WTC11 (cell line): ENCODE measurements at regions not wholly inside any gene's neighbourhood (a gene's known extent, or its start where the extent isn't known, plus 50 kb on each side); places are given as distances from the start of the nearest gene placed in this dataset.

Experiments
- ATAC-seq: fragments of 200-7000 bp; cut with Tn5 transposase; 2 replicates; pipeline ENCODE4 v1.10.0; 2021; ENCODE audit warnings: mild to moderate bottlenecking, moderate library complexity
- CTCF ChIA-PET: fragments of 300-600 bp; sonication (Branson Sonifier 250); formaldehyde crosslinking; loops from one replicate; lab custom pipeline; 2021; ENCODE audit warnings: antibody characterized with exemption; lab: Charles Lee
- POLR2A ChIA-PET: fragments of 350-600 bp; sonication (Branson Sonifier 250); formaldehyde crosslinking; loops from one replicate; lab custom pipeline; 2021; ENCODE audit warnings: antibody characterized with exemption; lab: Charles Lee
- DNase-seq: peaks from one replicate; pipeline ENCODE4 v3.0.0; 2021; ENCODE audit warnings: low spot score
- H3K27ac Mint-ChIP-seq: 2 replicates; pipeline ENCODE4 v1.8.0; 2021; ENCODE audit warnings: mixed read lengths
- H3K27me3 Mint-ChIP-seq: 2 replicates; pipeline ENCODE4 v1.8.0; 2021; ENCODE audit warnings: low read depth, mild to moderate bottlenecking, moderate library complexity, mixed read lengths
- H3K36me3 Mint-ChIP-seq: 2 replicates; pipeline ENCODE4 v1.8.0; 2021; ENCODE audit warnings: mixed read lengths
- H3K4me1 Mint-ChIP-seq: 2 replicates; pipeline ENCODE4 v1.8.0; 2022; ENCODE audit warnings: mixed read lengths
- H3K4me3 Mint-ChIP-seq: 2 replicates; pipeline ENCODE4 v1.8.0; 2021; ENCODE audit warnings: mild to moderate bottlenecking, moderate library complexity, mixed read lengths
- H3K9me3 Mint-ChIP-seq: 2 replicates; pipeline ENCODE4 v1.8.0; 2021; ENCODE audit warnings: mixed read lengths
- CBFB ChIP-seq: sonication (generic); formaldehyde crosslinking; IDR thresholded peaks from 2 replicates; pipeline ENCODE4 v1.8.1; 2022; ENCODE audit warnings: mild to moderate bottlenecking, low read depth, missing genetic modification reagents
- FOXP1 ChIP-seq: sonication (generic); formaldehyde crosslinking; IDR thresholded peaks from 2 replicates; pipeline ENCODE4 v1.8.0; 2022; ENCODE audit warnings: missing genetic modification reagents, mild to moderate bottlenecking, moderate library complexity, borderline replicate concordance
- GTF2I ChIP-seq: fragments of 250-450 bp; sonication (Bioruptor Pico); conservative IDR thresholded peaks from 2 replicates; pipeline ENCODE4 v1.4.0; 2021; ENCODE audit warnings: mild to moderate bottlenecking
- HMGA2 ChIP-seq: fragments of 250-450 bp; sonication (Bioruptor Pico); IDR thresholded peaks from 2 replicates; pipeline ENCODE4 v1.4.0; 2021; ENCODE audit warnings: mild to moderate bottlenecking, moderate library complexity
- MXD4 ChIP-seq: fragments of 250-450 bp; sonication (Bioruptor Pico); IDR thresholded peaks from 2 replicates; pipeline ENCODE4 v1.8.0; 2021; ENCODE audit warnings: mild to moderate bottlenecking, moderate library complexity, borderline replicate concordance
- NFATC4 ChIP-seq: fragments of 250-450 bp; sonication (Bioruptor Pico); IDR thresholded peaks from 2 replicates; pipeline ENCODE4 v1.9.0; 2021; ENCODE audit warnings: mild to moderate bottlenecking
- SMAD4 ChIP-seq: sonication (generic); formaldehyde crosslinking; IDR thresholded peaks from 2 replicates; pipeline ENCODE4 v1.8.0; 2022; ENCODE audit warnings: mild to moderate bottlenecking, missing genetic modification reagents
- SOX15 ChIP-seq: fragments of 250-450 bp; sonication (Bioruptor Pico); IDR thresholded peaks from 2 replicates; pipeline ENCODE4 v1.9.0; 2021; ENCODE audit warnings: mild to moderate bottlenecking
- SP1 ChIP-seq: sonication (generic); formaldehyde crosslinking; conservative IDR thresholded peaks from 2 replicates; pipeline ENCODE4 v1.8.1; 2022; ENCODE audit warnings: missing genetic modification reagents
- TCF7 ChIP-seq: sonication (generic); formaldehyde crosslinking; IDR thresholded peaks from 2 replicates; pipeline ENCODE4 v1.8.0; 2022; ENCODE audit warnings: mild to moderate bottlenecking, low read depth, missing genetic modification reagents, moderate library complexity
- ZNF317 ChIP-seq: sonication (generic); formaldehyde crosslinking; IDR thresholded peaks from 2 replicates; pipeline ENCODE4 v1.8.1; 2023; ENCODE audit warnings: low read depth, mild to moderate bottlenecking, moderate library complexity, missing genetic modification reagents, borderline replicate concordance
- ZNF416 ChIP-seq: fragments of 250-450 bp; sonication (Bioruptor Pico); IDR thresholded peaks from 2 replicates; pipeline ENCODE4 v1.9.0; 2021; ENCODE audit warnings: mild to moderate bottlenecking, inconsistent platforms
- TF ChIP-seq, protein P1 (sequence below): sonication (generic); formaldehyde crosslinking; IDR thresholded peaks from 2 replicates; pipeline ENCODE4 v1.8.1; 2022; ENCODE audit warnings: low read depth, missing genetic modification reagents, borderline replicate concordance
- TF ChIP-seq, protein P2 (sequence below): sonication (generic); formaldehyde crosslinking; IDR thresholded peaks from 2 replicates; pipeline ENCODE4 v1.8.0; 2022; ENCODE audit warnings: mild to moderate bottlenecking, missing genetic modification reagents
- TF ChIP-seq, protein P3 (sequence below): sonication (generic); formaldehyde crosslinking; conservative IDR thresholded peaks from 2 replicates; pipeline ENCODE4 v1.8.1; 2022; ENCODE audit warnings: mild to moderate bottlenecking, missing genetic modification reagents
- TF ChIP-seq, protein P4 (sequence below): sonication (generic); formaldehyde crosslinking; IDR thresholded peaks from 2 replicates; pipeline ENCODE4 v1.8.0; 2023; ENCODE audit warnings: missing genetic modification reagents
- TF ChIP-seq, protein P5 (sequence below): sonication (generic); formaldehyde crosslinking; IDR thresholded peaks from 2 replicates; pipeline ENCODE4 v1.8.0; 2022; ENCODE audit warnings: missing genetic modification reagents
- TF ChIP-seq, protein P6 (sequence below): sonication (generic); formaldehyde crosslinking; IDR thresholded peaks from 2 replicates; pipeline ENCODE4 v1.8.1; 2022; ENCODE audit warnings: missing genetic modification reagents, borderline replicate concordance
- TF ChIP-seq, protein P7 (sequence below): fragments of 250-450 bp; sonication (Bioruptor Pico); IDR thresholded peaks from 2 replicates; pipeline ENCODE4 v1.9.0; 2021; ENCODE audit warnings: moderate library complexity, mild to moderate bottlenecking, inconsistent platforms, borderline replicate concordance
- TF ChIP-seq, protein P8 (sequence below): fragments of 250-450 bp; sonication (Bioruptor Pico); conservative IDR thresholded peaks from 2 replicates; pipeline ENCODE4 v1.9.0; 2021; ENCODE audit warnings: mild to moderate bottlenecking

DNA sequence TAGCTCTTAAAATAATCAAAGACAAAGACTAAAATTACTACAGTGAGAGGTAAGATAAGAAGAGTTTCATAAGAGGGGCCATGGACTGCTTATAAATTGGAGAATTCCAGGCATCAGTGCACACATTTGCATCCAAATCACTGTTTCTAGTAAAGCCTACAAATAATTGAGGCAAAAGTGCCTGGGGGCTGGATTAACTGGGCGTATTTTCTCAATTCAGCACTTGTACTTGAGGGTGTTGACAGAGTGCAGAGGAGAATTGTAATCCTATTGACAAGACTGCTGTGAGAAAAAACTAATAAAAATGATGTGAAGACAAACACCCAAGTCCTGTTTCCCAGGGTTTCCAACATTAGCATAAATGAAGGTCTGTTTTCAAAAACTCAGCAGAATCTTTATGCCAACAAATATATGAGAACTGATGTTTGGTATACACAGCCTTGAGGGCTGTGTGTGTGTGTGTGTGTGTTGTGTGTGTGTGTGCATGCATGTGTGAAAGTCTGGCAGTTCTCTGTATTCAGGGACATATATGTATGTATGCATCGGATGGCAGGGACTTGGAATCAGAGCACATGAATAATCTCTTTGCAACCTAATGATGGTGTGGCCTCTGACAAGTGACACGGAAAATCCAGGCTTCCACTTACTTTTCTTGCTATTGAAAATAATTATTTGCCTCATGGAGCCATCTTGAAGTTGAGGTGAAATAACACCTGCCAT, 182.1 kb upstream of the CDC14C start (continued):
- TF ChIP-seq, protein P1, sequence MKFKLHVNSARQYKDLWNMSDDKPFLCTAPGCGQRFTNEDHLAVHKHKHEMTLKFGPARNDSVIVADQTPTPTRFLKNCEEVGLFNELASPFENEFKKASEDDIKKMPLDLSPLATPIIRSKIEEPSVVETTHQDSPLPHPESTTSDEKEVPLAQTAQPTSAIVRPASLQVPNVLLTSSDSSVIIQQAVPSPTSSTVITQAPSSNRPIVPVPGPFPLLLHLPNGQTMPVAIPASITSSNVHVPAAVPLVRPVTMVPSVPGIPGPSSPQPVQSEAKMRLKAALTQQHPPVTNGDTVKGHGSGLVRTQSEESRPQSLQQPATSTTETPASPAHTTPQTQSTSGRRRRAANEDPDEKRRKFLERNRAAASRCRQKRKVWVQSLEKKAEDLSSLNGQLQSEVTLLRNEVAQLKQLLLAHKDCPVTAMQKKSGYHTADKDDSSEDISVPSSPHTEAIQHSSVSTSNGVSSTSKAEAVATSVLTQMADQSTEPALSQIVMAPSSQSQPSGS (CRISPR knock-in tag): no peak
- TF ChIP-seq, protein P2, sequence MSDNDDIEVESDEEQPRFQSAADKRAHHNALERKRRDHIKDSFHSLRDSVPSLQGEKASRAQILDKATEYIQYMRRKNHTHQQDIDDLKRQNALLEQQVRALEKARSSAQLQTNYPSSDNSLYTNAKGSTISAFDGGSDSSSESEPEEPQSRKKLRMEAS (CRISPR knock-in tag): no peak
- no peak for TF ChIP-seq MXD4 (CRISPR knock-in tag)

DNA sequence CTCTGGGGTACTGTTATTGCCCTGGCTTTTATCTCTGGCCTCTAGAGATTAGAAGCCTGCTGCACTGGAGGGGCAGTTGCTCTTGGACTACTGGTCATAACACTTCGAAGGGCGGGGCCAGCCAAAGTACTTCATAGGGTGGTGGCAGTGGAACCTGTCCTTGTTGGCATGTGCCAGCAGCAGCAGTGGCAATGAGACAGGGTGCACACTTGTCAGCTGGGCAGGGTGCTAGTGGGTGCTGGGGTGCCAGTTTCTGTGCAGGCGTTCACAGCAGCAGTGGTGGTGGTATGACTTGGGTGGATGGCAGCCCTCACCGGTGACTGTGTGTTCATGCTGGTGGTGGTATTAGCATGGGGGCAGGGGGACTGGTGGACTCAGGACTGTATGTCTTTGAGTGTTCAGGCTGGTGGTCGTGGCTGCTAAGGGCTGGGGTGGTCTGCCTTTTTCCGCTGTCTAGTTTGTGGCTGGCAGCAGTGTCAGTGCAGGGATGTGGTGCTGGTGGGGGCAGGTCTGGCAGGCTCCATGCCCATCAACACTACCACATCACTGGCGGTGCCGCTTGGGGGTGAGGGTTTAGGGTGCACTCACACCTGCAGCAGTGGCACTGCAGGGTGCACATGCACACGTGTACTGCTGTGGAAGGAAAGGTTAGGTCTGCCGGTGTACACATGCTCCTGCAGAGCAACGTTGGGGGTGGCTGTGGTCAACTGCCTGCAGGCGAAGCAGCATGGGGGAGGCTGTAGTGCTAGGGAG, 176.1 kb upstream of the CDC14C start:
- CTCF ChIA-PET: no interaction called here
- no peak for DNase-seq
- no peaks in the 10 kb centered on the region for H3K36me3 Mint-ChIP-seq
- TF ChIP-seq, protein P3, sequence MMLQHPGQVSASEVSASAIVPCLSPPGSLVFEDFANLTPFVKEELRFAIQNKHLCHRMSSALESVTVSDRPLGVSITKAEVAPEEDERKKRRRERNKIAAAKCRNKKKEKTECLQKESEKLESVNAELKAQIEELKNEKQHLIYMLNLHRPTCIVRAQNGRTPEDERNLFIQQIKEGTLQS (CRISPR knock-in tag): no peak
- TF ChIP-seq CBFB (CRISPR knock-in tag) (no peak), SOX15 (CRISPR knock-in tag) (no peak), SMAD4 (no peak), ZNF416 (CRISPR knock-in tag) (no peak), TCF7 (CRISPR knock-in tag) (no peak), SP1 (CRISPR knock-in tag) (no peak), ZNF317 (CRISPR knock-in tag) (no peak)
- TF ChIP-seq, protein P4, sequence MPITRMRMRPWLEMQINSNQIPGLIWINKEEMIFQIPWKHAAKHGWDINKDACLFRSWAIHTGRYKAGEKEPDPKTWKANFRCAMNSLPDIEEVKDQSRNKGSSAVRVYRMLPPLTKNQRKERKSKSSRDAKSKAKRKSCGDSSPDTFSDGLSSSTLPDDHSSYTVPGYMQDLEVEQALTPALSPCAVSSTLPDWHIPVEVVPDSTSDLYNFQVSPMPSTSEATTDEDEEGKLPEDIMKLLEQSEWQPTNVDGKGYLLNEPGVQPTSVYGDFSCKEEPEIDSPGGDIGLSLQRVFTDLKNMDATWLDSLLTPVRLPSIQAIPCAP (CRISPR knock-in tag): no peak
- TF ChIP-seq, all 79 proteins: peak for 0
- no peak for ATAC-seq
- POLR2A ChIA-PET: no interaction called here
- H3K4me1 Mint-ChIP-seq: no peaks in the 10 kb centered on the region
- no peak overlapping the region for H3K27ac Mint-ChIP-seq
- no peaks in the 10 kb centered on the region for H3K9me3 Mint-ChIP-seq
- H3K4me3 Mint-ChIP-seq: no peak overlapping the region
- no peaks in the 10 kb centered on the region for H3K27me3 Mint-ChIP-seq

DNA sequence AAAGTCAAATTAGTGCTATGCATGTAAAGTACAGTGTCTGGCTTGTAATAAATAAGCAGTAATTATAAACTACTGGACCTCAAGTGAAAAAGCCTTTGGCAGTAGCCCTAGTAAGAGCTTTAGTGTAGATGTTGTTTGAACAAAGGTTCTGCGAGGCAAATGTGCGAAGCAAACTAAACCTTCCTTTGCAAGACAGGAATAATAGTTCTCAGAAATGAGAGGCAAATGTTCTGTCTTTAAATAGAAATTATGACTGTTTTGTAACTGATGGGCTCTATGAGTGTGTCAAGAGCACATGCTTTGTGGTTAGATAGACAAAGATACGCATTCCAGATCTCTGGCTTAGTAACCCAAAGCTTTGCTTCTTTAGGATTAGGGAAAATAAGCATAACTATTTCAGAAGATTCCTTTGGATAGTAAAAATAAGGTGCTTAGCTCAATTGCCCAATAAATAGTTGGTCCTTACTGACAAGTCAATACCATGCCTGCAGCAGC, 169.2 kb upstream of the CDC14C start:
- H3K9me3 Mint-ChIP-seq: peaks cover 11% of the 10 kb centered on the region
- peaks cover 6% of the 10 kb centered on the region; the same call in 1 of the 2 replicates for H3K4me1 Mint-ChIP-seq
- ChIA-PET POLR2A (no interaction called here), CTCF (no interaction called here)
- no peak overlapping the region for H3K4me3 Mint-ChIP-seq
- no peaks in the 10 kb centered on the region for H3K27me3 Mint-ChIP-seq
- DNase-seq: no peak
- ATAC-seq: no peak
- no peak overlapping the region for H3K27ac Mint-ChIP-seq
- H3K36me3 Mint-ChIP-seq: peaks cover 2% of the 10 kb centered on the region; the same call in 1 of the 2 replicates
- TF ChIP-seq FOXP1 (CRISPR knock-in tag): no peak
- TF ChIP-seq, protein P5, sequence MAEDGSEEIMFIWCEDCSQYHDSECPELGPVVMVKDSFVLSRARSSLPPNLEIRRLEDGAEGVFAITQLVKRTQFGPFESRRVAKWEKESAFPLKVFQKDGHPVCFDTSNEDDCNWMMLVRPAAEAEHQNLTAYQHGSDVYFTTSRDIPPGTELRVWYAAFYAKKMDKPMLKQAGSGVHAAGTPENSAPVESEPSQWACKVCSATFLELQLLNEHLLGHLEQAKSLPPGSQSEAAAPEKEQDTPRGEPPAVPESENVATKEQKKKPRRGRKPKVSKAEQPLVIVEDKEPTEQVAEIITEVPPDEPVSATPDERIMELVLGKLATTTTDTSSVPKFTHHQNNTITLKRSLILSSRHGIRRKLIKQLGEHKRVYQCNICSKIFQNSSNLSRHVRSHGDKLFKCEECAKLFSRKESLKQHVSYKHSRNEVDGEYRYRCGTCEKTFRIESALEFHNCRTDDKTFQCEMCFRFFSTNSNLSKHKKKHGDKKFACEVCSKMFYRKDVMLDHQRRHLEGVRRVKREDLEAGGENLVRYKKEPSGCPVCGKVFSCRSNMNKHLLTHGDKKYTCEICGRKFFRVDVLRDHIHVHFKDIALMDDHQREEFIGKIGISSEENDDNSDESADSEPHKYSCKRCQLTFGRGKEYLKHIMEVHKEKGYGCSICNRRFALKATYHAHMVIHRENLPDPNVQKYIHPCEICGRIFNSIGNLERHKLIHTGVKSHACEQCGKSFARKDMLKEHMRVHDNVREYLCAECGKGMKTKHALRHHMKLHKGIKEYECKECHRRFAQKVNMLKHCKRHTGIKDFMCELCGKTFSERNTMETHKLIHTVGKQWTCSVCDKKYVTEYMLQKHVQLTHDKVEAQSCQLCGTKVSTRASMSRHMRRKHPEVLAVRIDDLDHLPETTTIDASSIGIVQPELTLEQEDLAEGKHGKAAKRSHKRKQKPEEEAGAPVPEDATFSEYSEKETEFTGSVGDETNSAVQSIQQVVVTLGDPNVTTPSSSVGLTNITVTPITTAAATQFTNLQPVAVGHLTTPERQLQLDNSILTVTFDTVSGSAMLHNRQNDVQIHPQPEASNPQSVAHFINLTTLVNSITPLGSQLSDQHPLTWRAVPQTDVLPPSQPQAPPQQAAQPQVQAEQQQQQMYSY (CRISPR knock-in tag): no peak
- no peak for TF ChIP-seq HMGA2 (CRISPR knock-in tag)
- TF ChIP-seq SMAD4: no peak
- TF ChIP-seq, protein P6, sequence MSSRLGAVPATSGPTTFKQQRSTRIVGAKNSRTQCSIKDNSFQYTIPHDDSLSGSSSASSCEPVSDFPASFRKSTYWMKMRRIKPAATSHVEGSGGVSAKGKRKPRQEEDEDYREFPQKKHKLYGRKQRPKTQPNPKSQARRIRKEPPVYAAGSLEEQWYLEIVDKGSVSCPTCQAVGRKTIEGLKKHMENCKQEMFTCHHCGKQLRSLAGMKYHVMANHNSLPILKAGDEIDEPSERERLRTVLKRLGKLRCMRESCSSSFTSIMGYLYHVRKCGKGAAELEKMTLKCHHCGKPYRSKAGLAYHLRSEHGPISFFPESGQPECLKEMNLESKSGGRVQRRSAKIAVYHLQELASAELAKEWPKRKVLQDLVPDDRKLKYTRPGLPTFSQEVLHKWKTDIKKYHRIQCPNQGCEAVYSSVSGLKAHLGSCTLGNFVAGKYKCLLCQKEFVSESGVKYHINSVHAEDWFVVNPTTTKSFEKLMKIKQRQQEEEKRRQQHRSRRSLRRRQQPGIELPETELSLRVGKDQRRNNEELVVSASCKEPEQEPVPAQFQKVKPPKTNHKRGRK (CRISPR knock-in tag): no peak
- TF ChIP-seq SP1 (CRISPR knock-in tag): no peak
- no peak for TF ChIP-seq NFATC4 (CRISPR knock-in tag)
- TF ChIP-seq, protein P7, sequence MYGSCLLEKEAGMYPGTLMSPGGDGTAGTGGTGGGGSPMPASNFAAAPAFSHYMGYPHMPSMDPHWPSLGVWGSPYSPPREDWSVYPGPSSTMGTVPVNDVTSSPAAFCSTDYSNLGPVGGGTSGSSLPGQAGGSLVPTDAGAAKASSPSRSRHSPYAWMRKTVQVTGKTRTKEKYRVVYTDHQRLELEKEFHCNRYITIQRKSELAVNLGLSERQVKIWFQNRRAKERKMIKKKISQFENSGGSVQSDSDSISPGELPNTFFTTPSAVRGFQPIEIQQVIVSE (CRISPR knock-in tag): no peak
- TF ChIP-seq, protein P8, sequence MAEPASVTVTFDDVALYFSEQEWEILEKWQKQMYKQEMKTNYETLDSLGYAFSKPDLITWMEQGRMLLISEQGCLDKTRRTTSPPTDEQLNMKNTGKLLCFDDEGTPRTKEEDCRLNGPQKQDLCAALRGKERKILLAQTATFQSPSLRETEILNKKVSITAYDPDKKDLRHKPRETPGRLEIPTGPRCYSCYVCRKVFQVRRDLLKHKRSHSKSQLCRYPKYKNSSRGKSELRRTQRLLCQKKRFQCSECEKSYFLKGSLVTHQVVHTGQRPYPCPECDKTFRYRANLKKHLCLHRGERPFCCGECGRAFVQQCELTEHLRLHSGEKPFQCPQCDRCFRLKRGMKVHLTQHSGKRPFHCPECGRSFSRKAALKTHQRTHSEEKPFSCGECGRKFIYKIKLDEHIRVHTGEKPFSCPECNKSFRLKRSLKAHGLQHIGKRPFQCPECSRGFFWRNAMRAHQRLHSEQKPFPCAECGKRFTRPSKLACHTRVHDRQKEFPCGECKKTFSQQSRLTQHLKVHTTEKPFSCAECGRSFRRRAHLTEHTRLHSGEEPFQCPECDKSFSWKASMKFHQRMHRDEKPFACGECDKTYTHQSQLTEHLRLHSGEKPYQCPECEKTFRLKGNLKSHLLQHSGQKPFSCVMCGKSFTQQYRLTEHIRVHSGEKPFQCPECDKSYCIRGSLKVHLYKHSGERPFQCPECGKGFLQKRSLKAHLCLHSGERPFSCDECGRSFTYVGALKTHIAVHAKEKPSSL (CRISPR knock-in tag): no peak
- no peak for TF ChIP-seq GTF2I (CRISPR knock-in tag)
